Stimulated activated naive CD8-positive, alpha-beta T cell treated with anti-CD3 and anti-CD28 coated beads, Interleukin-15, Interleukin-2, amounts not matched to agents 100 ng/mL and 50 ng/mL, for 24 hours (primary cell): ENCODE measurements at regions not wholly inside any gene's neighbourhood (a gene's known extent, or its start where the extent isn't known, plus 50 kb on each side); places are given as distances from the start of the nearest gene placed in this dataset.

Source experiments
- H3K27ac Mint-ChIP-seq: one replicate; pipeline ENCODE4 v1.8.0; 2021; ENCODE audit warnings: mild to moderate bottlenecking, mixed read lengths
- H3K27me3 Mint-ChIP-seq: one replicate; pipeline ENCODE4 v1.8.0; 2021; ENCODE audit warnings: mixed read lengths
- H3K36me3 Mint-ChIP-seq: one replicate; pipeline ENCODE4 v1.8.0; 2021; ENCODE audit warnings: low read depth, mixed read lengths
- H3K4me1 Mint-ChIP-seq: one replicate; pipeline ENCODE4 v1.8.0; 2021; ENCODE audit warnings: low read depth, mixed read lengths
- H3K4me3 Mint-ChIP-seq: one replicate; pipeline ENCODE4 v1.8.0; 2021; ENCODE audit warnings: mild to moderate bottlenecking, mixed read lengths
- H3K9me3 Mint-ChIP-seq: one replicate; pipeline ENCODE4 v1.8.0; 2021; ENCODE audit warnings: mixed read lengths

DNA sequence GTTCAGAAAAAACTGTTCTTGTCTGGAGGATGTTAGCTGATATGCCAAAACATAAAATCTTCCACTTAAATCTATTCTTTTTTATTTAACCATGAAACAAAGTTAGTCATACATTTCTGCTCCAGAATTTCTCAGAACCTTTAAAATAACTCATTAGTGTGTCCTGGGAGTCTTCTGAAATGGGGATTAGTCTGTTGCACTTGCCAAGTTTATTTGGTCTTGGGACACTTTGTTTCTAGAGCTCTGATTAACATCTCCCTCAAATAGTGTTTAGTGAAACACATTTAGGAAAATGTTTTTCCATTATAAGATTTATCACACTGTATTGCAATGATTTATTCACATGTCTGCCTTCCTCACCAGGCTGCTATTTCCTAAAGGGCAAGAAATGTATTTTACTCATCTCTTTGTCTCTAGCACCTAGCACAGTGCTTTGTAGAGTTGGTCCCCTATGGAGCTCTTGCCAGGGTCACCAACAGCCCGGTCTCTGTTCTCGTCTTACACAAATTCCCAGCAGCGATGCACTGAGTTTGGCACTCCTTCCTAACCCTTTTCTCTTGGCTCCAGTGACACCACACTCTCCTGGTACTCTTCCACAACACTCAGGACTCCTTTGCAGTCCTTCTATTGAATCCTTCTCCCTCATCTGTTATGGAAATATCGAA, 189.2 kb downstream of the CSNK2A3 start:
- H3K27ac Mint-ChIP-seq: no peak overlapping the region
- H3K27me3 Mint-ChIP-seq: no peaks in the 10 kb centered on the region
- no peaks in the 10 kb centered on the region for H3K9me3 Mint-ChIP-seq
- H3K4me1 Mint-ChIP-seq: no peaks in the 10 kb centered on the region
- H3K4me3 Mint-ChIP-seq: no peak overlapping the region
- no peaks in the 10 kb centered on the region for H3K36me3 Mint-ChIP-seq

DNA sequence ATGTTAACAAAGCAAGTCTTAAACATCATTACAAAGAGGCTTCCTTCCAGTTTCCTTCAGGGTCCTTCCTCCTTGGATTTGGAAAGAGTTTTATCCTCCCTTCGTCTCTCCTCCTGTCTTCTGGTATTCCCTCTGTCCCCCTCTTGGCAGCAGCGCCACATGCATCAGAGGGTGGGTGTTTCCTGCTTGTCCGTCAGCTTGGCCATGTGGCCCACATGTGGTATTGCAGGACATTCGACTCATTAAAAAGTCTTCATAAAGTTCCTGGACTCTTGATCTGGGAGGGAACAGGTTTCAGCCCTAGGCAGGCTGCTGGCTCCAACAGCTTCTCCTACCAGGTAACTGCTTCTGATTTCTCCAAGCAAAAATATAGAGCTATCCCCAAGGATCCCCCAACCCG, 189.8 kb downstream of the CSNK2A3 start:
- H3K27me3 Mint-ChIP-seq: no peaks in the 10 kb centered on the region
- no peaks in the 10 kb centered on the region for H3K9me3 Mint-ChIP-seq
- H3K36me3 Mint-ChIP-seq: no peaks in the 10 kb centered on the region
- no peak overlapping the region for H3K27ac Mint-ChIP-seq
- no peaks in the 10 kb centered on the region for H3K4me1 Mint-ChIP-seq
- no peak overlapping the region for H3K4me3 Mint-ChIP-seq

- no peaks in the 10 kb centered on the region for H3K27me3 Mint-ChIP-seq
- H3K4me3 Mint-ChIP-seq: no peak overlapping the region
- no peaks in the 10 kb centered on the region for H3K9me3 Mint-ChIP-seq
- no peak overlapping the region for H3K27ac Mint-ChIP-seq
- H3K4me1 Mint-ChIP-seq: peaks cover 16% of the 10 kb centered on the region
- no peaks in the 10 kb centered on the region for H3K36me3 Mint-ChIP-seq
Measured at GRCh38 chr11:11157185-11157584, 195.9 kb downstream of the CSNK2A3 start.

GRCh38 chr11:11155962-11156815, 196.9 kb downstream of the CSNK2A3 start:
- no peak overlapping the region for H3K27ac Mint-ChIP-seq
- no peaks in the 10 kb centered on the region for H3K36me3 Mint-ChIP-seq
- H3K4me1 Mint-ChIP-seq: peaks cover 16% of the 10 kb centered on the region
- H3K4me3 Mint-ChIP-seq: peak overlapping the region; percentile 51
- H3K27me3 Mint-ChIP-seq: no peaks in the 10 kb centered on the region
- H3K9me3 Mint-ChIP-seq: no peaks in the 10 kb centered on the region

DNA sequence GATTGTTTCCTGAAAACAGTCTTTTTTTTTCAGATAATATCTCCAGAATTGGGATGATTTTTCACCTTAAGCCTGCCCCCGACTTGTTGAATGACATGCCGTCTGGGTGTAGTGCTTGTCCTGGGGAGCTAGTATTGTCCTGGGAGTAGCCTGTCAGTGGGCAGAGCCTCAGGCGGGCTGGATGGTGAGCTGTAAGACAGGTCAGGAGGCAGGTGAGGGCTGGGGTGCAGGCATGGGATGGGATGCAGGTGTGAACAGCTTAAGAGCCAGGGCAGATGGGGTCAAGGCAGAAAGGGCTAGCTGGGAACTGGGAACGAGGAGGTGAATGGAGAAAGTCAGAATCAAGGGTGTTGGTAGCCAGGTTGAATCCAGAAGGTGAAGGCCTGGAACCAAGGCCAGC, 200.2 kb downstream of the CSNK2A3 start:
- no peaks in the 10 kb centered on the region for H3K36me3 Mint-ChIP-seq
- no peaks in the 10 kb centered on the region for H3K9me3 Mint-ChIP-seq
- H3K27me3 Mint-ChIP-seq: no peaks in the 10 kb centered on the region
- no peak overlapping the region for H3K27ac Mint-ChIP-seq
- H3K4me3 Mint-ChIP-seq: no peak overlapping the region
- H3K4me1 Mint-ChIP-seq: peaks cover 42% of the 10 kb centered on the region

GRCh38 chr11:11149671-11150459, 203.2 kb downstream of the CSNK2A3 start:
- H3K4me1 Mint-ChIP-seq: peaks cover 32% of the 10 kb centered on the region
- no peaks in the 10 kb centered on the region for H3K36me3 Mint-ChIP-seq
- H3K27me3 Mint-ChIP-seq: no peaks in the 10 kb centered on the region
- peak overlapping the region; percentile 10 for H3K27ac Mint-ChIP-seq
- H3K4me3 Mint-ChIP-seq: no peak overlapping the region
- peaks cover 4% of the 10 kb centered on the region for H3K9me3 Mint-ChIP-seq

DNA sequence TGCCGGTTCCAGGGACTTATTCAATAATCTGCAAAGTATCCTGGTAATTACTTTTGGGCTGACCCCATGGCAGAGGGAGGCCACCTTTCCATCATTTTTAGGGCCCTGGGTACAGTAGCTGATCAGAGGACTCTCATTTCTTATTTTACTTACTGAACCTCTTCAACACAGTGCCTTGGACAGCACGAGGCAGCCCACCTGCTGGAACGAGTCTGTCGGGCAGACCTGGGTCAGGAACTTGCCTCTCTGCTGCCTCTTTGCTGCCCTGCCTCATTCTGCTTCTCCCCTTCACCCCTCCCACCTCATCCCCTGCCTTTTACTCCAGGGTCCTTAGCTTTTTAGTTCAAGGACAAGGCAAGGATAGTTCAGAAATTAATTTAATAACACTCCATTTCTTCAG, 204.5 kb downstream of the CSNK2A3 start:
- no peak overlapping the region for H3K27ac Mint-ChIP-seq
- no peaks in the 10 kb centered on the region for H3K36me3 Mint-ChIP-seq
- H3K27me3 Mint-ChIP-seq: no peaks in the 10 kb centered on the region
- H3K4me1 Mint-ChIP-seq: peaks cover 29% of the 10 kb centered on the region
- peaks cover 4% of the 10 kb centered on the region for H3K9me3 Mint-ChIP-seq
- no peak overlapping the region for H3K4me3 Mint-ChIP-seq

- no peaks in the 10 kb centered on the region for H3K27me3 Mint-ChIP-seq
- no peak overlapping the region for H3K4me3 Mint-ChIP-seq
- H3K9me3 Mint-ChIP-seq: peaks cover 4% of the 10 kb centered on the region
- peaks cover 29% of the 10 kb centered on the region for H3K4me1 Mint-ChIP-seq
- no peaks in the 10 kb centered on the region for H3K36me3 Mint-ChIP-seq
- no peak overlapping the region for H3K27ac Mint-ChIP-seq
Measured at GRCh38 chr11:11148104-11148509, 204.9 kb downstream of the CSNK2A3 start.

DNA sequence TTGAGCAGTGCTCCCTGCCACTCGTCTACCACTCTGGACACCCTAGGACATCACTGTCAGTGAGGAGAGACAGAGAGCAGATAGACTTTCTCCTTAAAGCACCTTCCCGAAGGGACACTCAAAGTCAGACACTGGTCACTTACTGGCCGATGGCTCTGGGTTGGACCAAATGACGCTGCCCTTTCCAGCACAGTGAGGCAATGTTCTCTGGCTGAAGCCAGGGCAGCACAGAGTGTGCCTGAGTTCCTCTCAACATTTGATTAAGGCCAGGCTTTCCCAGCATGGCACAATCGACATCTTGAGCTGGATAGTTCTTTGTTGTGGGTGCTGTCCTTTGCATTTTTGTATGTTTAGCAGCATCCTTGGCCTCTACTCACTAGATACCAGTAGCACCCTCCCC, 206.2 kb downstream of the CSNK2A3 start:
- Mint-ChIP-seq H3K27ac (no peak overlapping the region), H3K4me1 (peaks cover 29% of the 10 kb centered on the region), H3K4me3 (no peak overlapping the region), H3K9me3 (peaks cover 4% of the 10 kb centered on the region), H3K27me3 (no peaks in the 10 kb centered on the region), H3K36me3 (no peaks in the 10 kb centered on the region)

GRCh38 chr11:11143849-11144248, 209.2 kb downstream of the CSNK2A3 start:
- Mint-ChIP-seq H3K4me3 (no peak overlapping the region), H3K36me3 (no peaks in the 10 kb centered on the region), H3K27me3 (no peaks in the 10 kb centered on the region), H3K4me1 (peaks cover 13% of the 10 kb centered on the region), H3K27ac (no peak overlapping the region), H3K9me3 (peaks cover 4% of the 10 kb centered on the region)

DNA sequence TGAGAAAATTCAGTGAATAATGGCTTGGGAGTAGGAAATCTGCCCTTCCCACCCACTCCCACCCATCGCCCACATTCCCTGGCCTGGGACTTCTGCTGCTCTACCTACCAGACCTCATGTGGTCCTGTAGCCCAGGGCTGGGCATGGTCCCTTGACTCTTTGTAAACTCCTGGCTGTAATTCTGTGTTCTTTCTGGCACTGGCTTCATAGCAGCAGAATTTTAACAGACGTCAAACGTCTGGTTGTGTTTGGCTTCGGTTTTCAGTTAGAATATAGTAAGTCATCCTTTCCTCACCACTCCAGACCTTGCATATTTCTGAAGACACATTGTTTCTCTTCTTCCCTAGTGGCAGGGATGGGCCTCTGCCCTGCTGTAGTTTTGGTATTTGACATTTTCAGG, 210.6 kb downstream of the CSNK2A3 start:
- Mint-ChIP-seq H3K4me3 (no peak overlapping the region), H3K4me1 (peaks cover 5% of the 10 kb centered on the region), H3K9me3 (no peaks in the 10 kb centered on the region), H3K27me3 (no peaks in the 10 kb centered on the region), H3K27ac (no peak overlapping the region), H3K36me3 (no peaks in the 10 kb centered on the region)

GRCh38 chr11:11141065-11141464, 212.0 kb downstream of the CSNK2A3 start:
- Mint-ChIP-seq H3K9me3 (no peaks in the 10 kb centered on the region), H3K36me3 (no peaks in the 10 kb centered on the region), H3K4me1 (peaks cover 14% of the 10 kb centered on the region), H3K27ac (no peak overlapping the region), H3K27me3 (no peaks in the 10 kb centered on the region), H3K4me3 (no peak overlapping the region)

DNA sequence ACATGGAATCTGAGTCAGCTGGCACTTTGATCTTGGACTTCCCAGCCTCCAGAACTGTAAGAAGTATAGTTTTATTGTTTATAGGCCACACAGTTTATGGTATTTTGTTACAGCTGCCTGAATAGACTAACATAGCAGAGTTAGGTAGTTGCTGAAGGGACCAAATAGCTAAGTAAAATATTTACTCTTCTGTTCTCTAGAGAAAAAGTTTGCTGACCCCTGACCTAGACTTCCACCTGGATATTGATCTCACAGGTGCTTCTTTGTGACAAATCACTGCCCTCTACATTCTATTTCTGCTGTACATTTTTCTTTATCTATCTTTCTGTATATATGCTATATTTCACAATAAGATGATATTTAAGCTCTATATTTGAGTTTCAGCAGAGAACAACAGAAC, 212.5 kb downstream of the CSNK2A3 start:
- H3K27me3 Mint-ChIP-seq: no peaks in the 10 kb centered on the region
- peaks cover 14% of the 10 kb centered on the region for H3K4me1 Mint-ChIP-seq
- no peak overlapping the region for H3K4me3 Mint-ChIP-seq
- H3K9me3 Mint-ChIP-seq: no peaks in the 10 kb centered on the region
- H3K36me3 Mint-ChIP-seq: no peaks in the 10 kb centered on the region
- no peak overlapping the region for H3K27ac Mint-ChIP-seq

- no peak overlapping the region for H3K27ac Mint-ChIP-seq
- peaks cover 14% of the 10 kb centered on the region for H3K4me1 Mint-ChIP-seq
- no peaks in the 10 kb centered on the region for H3K27me3 Mint-ChIP-seq
- no peak overlapping the region for H3K4me3 Mint-ChIP-seq
- no peaks in the 10 kb centered on the region for H3K36me3 Mint-ChIP-seq
- H3K9me3 Mint-ChIP-seq: no peaks in the 10 kb centered on the region
Measured at GRCh38 chr11:11137339-11137738, 215.7 kb downstream of the CSNK2A3 start.

DNA sequence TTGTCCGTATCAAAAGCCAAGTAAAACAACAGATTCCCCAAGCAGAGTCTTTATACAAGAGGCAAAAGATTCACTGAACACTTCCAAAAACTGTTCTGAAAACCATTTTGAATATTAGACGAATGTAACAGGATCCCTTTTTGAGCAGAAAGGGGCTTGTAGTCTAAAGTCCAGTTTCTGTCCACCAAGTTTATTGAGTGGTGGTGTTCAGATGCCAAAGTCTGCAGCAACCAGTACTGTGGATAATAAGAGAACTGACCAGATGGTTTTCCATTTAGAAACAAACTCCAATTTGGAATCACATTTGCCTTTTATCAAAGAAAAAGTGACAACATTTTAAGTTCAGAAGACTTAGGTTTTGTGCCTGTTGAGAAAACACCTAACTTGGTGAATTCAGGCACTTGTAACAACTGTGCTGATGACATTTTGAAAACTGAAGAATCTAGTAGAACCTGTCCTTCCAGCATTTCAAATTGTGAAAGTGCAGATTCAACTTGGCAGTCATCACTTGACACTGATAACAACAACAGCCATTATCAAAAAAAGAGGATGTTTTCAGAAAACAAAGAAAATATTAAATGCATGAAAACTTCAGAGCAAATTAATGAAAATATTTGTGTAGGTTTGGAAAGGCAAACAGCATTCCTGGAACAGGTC, 217.1 kb downstream of the CSNK2A3 start:
- H3K27me3 Mint-ChIP-seq: no peaks in the 10 kb centered on the region
- no peaks in the 10 kb centered on the region for H3K9me3 Mint-ChIP-seq
- peaks cover 14% of the 10 kb centered on the region for H3K4me1 Mint-ChIP-seq
- no peak overlapping the region for H3K27ac Mint-ChIP-seq
- H3K36me3 Mint-ChIP-seq: no peaks in the 10 kb centered on the region
- no peak overlapping the region for H3K4me3 Mint-ChIP-seq
